ENCODE measurements at regions not wholly inside any gene's neighbourhood (a gene's known extent, or its start where the extent isn't known, plus 50 kb on each side); places are given as distances from the start of the nearest gene placed in this dataset.

DNA sequence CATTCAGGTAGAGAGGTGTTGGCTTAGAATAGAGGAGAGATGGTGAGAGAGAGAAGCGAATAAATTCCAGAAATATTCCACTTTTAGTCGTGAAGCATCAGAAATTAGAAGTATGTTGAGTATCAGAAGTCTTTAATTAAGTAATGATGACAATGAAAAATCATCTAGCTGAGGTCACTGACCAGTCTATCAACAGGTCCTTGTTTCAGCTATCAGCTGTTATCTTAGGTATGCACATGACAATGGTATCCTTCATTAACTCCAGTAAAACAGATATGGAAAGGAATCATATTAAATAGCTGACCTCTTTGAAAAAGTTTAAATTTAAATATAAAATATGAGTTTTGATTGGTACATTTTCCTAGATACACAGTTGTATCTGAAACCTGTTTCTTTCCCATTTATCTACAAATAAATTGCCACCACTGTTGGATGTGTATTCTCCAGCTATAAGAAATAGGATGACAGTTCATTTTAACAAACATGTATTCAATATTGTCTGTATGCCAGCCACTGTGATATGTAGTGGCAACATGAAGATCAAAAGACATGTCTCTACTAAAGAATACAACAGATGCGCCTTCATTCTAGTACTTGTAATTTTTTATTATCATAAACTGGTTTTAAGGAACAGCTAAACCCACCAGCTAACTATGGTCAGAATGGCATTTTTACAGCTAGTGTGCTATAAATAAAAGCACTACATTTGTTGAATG lies 424.2 kb upstream of the DCN start:
- no peak for DNase-seq (ENCODE audit: low read depth in 3 of 3, low spot score in 1 of 3)

DNA sequence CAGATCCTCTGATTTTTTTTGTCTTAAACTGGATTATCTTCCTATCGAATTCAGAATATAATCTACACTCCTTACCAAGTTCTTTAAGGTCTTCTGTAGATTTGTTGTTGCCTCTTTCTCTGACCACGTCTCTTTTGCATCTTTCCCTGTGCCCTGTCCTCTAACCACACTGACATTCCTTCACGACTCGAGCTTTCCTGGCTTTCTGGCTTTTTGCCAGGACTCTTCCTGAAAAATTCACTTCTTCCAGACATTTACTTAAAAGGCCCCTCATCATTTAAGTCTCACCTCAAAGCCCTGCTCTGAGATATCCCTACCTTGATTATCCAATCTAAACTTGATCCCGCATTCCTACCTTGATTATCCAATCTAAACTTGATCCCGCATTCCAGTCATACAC lies 422.3 kb upstream of the DCN start:
- no peak for DNase-seq (ENCODE audit: low read depth in 3 of 3, low spot score in 1 of 3)

GRCh38 chr12:91603060-91603459 lies 420.4 kb upstream of the DCN start:
- no peak for DNase-seq (ENCODE audit: low read depth in 3 of 3, low spot score in 1 of 3)

DNA sequence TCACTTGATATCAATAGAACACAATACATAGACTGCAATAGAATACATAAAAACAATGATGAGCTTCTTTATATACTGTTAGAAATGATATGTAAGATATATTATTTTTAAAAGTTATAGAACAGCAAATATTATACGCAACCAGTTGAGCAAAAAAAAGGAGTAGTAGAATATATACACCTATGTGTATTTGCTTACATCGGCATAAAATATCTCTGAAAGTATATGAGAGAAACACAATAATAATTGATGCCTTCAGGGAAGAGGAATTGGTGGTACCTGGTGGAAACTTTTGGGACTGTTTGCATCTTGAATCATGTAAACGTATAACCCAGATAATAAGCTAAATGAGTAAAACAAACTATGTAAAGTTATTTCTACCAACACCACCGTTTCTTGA lies 418.4 kb upstream of the DCN start:
- DNase-seq (ENCODE audit: low read depth in 3 of 3, low spot score in 1 of 3), result no peak

DNA sequence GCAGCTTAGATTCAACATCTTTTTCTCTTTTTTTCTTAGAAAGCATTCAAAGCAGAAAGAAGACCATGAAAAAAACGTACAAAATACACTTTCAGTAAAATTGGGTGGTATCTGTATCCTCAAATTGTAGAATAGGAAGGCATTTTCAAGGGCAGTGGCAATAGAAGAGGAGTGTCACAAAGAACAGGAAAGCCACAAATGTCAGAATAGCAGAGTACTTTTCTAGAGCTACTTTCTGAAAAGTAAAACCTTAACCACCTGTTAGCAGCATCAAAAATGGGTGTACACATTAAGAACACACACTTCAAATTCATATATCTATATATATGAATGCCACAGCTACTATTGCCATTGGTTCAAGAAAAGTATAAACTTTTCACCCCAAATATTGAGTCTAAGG lies 412.1 kb upstream of the DCN start:
- DNase-seq (ENCODE audit: low read depth in 3 of 3, low spot score in 1 of 3), result no peak

- no peak for DNase-seq (ENCODE audit: low read depth in 3 of 3, low spot score in 1 of 3)
Measured at GRCh38 chr12:91591639-91591987, 409.0 kb upstream of the DCN start.

- no peak for DNase-seq (ENCODE audit: low read depth in 3 of 3, low spot score in 1 of 3)
Measured at GRCh38 chr12:91590966-91591638, 408.5 kb upstream of the DCN start.

GRCh38 chr12:91588874-91589454 lies 406.3 kb upstream of the DCN start:
- no peak for DNase-seq (ENCODE audit: low read depth in 3 of 3, low spot score in 1 of 3)

DNA sequence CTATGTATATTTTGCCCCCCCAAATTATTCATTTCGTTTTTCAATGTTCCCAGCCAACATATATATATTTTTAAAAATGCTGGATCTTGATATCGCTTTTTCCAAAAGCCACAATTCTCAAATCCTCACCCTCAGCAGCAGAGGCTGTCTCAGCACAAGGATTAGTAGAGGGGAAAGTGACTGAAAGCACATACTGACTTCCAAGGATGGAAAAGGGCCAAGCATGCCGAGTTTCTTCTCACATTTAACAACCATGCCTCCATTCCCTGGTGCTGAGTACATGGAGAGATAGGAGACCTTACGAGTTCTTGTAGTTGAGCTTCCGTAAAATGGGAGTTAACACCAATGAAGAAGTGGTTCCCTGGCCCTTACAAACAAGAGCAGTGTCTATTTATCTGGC lies 403.4 kb upstream of the DCN start:
- no peak for DNase-seq (ENCODE audit: low read depth in 3 of 3, low spot score in 1 of 3)

DNA sequence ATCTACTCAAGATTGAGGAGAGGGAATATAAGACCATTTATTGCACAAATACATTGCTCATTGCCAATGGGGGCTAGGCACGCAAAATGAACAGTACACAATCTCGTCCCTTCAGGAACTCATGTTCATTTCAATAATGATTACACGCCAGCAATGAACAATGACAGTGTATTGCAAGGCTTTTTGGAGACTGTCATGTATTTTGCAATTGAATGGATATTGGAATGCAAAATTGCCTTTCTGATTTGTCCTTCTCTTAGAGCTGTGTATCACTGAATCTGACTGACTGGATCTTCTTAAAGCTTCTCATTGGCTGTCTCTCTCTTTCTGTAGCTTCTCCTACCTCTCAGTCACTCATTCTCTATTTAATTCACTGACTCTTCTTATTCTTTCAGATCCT lies 400.2 kb upstream of the DCN start:
- DNase-seq (ENCODE audit: low read depth in 3 of 3, low spot score in 1 of 3), result no peak

DNA sequence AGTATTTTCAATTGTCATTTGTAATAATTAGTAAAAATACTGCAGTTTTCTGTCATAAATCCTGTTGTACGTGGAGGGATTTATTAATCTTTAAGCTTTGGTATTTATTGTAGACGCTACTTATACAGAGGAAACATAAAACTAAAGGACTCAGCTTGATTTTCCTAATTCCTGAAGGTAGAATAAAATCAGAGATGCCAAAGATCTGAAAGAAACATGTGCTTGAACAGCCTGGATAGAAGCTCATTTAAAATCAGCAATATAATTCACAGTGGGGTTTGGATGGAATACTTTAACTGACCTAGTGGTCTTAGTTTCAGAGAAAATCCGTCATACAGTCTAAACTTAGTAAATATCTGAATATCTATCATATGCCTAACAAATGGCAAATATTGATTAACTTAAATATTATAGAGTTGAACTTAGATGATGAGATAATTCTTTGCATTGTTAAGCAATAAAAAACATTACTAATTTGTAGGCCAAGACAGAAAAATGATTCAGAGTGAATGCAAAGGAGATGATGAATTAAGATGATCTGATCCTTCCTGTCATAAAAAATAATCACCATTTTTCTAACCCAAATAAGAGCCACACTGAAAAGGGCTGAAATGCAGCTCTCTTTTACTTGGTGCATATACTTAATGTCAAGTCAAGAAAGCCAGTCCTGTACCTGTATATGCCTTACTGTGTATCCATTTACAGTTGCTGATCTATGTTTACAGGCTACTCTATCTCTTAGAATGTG lies 397.1 kb upstream of the DCN start:
- DNase-seq (ENCODE audit: low read depth in 3 of 3, low spot score in 1 of 3), result no peak

DNA sequence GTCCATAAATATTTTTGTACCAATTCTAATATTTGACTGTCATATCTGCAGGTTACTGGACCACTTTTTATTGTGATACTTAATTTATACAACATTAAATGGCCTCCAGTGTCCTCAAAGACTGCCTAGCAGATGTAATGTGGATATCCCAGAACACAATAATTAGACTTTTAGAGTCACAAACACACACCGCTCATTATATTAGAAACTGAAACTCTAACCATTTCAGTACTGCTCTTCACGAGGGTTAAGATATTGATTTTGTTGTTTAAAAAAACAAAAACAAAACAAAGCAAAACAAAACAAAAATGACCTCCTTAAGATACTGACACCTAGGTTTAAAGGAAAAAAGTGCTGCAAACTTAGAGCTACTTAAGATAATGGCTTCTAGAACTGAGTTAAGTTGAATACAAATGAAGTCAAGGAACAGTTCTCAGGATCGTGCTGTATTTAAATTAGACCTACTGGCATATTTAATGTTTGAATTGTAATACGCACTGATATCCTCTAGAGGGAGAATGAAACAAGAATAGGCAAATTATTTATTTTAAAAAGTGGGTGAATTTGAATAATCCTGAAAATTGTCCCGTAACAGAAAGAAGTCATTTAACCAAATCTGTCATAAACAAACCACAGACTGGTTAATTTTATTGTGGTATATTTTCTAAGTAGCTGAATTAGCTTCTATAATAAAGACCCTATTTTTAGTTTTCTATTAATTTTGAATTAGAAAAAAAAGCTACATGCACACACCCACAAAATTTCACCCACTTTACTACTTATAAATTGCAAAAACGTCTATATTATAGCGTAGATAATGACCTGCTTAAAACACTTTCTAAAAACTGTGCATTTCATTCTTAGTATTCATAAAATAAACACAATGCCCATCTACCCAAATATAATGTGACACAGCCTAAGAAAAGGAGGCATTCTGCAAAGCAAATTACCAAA lies 395.2 kb upstream of the DCN start:
- no peak for DNase-seq (ENCODE audit: low read depth in 3 of 3, low spot score in 1 of 3)

GRCh38 chr12:91576432-91576831 lies 393.8 kb upstream of the DCN start:
- no peak for DNase-seq (ENCODE audit: low read depth in 3 of 3, low spot score in 1 of 3)

- DNase-seq (ENCODE audit: low read depth in 3 of 3, low spot score in 1 of 3), result no peak
Measured at GRCh38 chr12:91575630-91576029, 393.0 kb upstream of the DCN start.

DNA sequence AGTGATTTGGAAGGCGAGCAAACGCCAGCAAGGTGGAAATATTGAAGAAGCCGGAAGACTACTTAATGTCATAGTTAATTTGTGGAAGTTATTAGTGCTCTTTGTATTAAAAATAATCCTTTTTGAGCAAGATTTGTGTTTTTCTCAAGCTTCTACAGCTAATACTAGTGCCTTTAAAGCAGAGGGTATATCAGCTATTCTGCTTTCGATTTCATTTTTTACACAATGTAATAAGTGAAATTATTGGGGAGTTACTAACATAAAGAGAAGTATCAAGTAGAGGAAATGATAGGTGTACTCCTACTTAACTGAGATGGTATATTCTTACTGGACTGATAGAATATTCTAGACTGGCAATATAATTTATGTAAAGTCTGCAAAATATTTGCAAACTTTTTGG lies 392.4 kb upstream of the DCN start:
- no peak for DNase-seq (ENCODE audit: low read depth in 3 of 3, low spot score in 1 of 3)

DNA sequence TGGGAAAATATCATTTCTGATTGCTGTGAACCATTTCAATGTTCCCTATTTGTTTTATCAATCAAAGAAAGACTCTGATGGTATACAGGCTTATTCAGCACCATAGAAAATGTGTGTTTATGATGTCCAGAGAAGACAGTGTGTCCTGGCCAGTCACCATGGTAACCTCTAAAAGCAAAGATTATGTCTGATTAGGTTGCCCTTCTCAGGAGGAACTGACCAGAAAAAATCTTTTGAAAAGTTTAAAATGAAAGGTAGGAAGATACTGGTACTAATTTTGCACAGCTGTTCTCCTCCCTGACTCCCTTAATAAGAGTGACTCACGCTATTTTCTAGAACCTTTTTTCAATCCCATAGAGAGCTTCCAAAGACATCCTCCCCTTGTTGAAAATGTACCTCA lies 391.8 kb upstream of the DCN start:
- DNase-seq (ENCODE audit: low read depth in 3 of 3, low spot score in 1 of 3), result no peak

- DNase-seq (ENCODE audit: low read depth in 3 of 3, low spot score in 1 of 3), result no peak
Measured at GRCh38 chr12:91572869-91573268, 390.3 kb upstream of the DCN start.

- no peak for DNase-seq (ENCODE audit: low read depth in 3 of 3, low spot score in 1 of 3)
Measured at GRCh38 chr12:91567100-91567485, 384.5 kb upstream of the DCN start.

DNA sequence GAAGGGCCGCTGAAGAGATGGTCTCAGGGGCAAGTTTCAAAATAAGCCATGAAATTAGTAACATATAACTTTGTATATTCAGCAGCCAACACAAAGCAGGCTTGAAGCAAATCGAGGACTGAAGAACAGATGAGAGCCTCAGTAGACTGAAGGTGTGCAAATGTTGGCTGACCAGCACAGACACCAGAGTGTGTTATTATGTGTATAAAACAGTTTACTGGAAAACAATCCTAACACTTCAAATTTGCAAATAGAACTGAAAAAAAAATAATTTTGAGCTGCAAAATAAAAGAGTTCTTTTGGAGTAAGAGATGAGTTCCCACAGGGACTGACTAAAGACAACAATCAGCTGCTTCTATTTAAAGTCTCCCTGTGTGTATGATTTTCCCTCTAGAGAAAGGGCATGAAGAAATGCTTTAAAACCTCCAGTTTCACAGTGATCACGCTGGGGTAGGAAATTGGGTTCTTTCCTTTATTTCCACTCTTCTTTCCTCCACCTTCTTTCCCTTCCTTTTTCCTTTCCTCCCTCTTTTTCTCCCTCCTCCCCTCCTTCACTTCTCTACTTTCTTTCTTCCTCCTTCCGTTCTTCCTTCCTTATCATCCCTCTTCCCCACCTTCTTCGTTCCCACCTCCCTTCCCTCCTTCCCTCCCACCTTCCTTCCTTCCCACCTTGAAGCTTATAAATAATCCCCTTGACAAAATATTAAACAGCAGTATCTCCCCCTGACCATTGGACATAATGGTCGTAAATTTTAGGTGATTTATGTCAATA lies 383.9 kb upstream of the DCN start:
- no peak for DNase-seq (ENCODE audit: low read depth in 3 of 3, low spot score in 1 of 3)

- DNase-seq (ENCODE audit: low read depth in 3 of 3, low spot score in 1 of 3), result no peak
Measured at GRCh38 chr12:91565846-91566245, 383.2 kb upstream of the DCN start.

Measured in stimulated activated CD4-positive, alpha-beta T cell treated with anti-CD3 and anti-CD28 coated beads, TNF-alpha, amount 100 ng/mL, for 1 hour (primary cell).